WTC11 (cell line): ENCODE measurements at regions not wholly inside any gene's neighbourhood (a gene's known extent, or its start where the extent isn't known, plus 50 kb on each side); places are given as distances from the start of the nearest gene placed in this dataset.

Experiments
- ATAC-seq: fragments of 200-7000 bp; cut with Tn5 transposase; 2 replicates; pipeline ENCODE4 v1.10.0; 2021; ENCODE audit warnings: mild to moderate bottlenecking, moderate library complexity
- CTCF ChIA-PET: fragments of 300-600 bp; sonication (Branson Sonifier 250); formaldehyde crosslinking; loops from one replicate; lab custom pipeline; 2021; ENCODE audit warnings: antibody characterized with exemption; lab: Charles Lee
- POLR2A ChIA-PET: fragments of 350-600 bp; sonication (Branson Sonifier 250); formaldehyde crosslinking; loops from one replicate; lab custom pipeline; 2021; ENCODE audit warnings: antibody characterized with exemption; lab: Charles Lee
- DNase-seq: peaks from one replicate; pipeline ENCODE4 v3.0.0; 2021; ENCODE audit warnings: low spot score
- H3K27ac Mint-ChIP-seq: 2 replicates; pipeline ENCODE4 v1.8.0; 2021; ENCODE audit warnings: mixed read lengths
- H3K27me3 Mint-ChIP-seq: 2 replicates; pipeline ENCODE4 v1.8.0; 2021; ENCODE audit warnings: low read depth, mild to moderate bottlenecking, moderate library complexity, mixed read lengths
- H3K36me3 Mint-ChIP-seq: 2 replicates; pipeline ENCODE4 v1.8.0; 2021; ENCODE audit warnings: mixed read lengths
- H3K4me1 Mint-ChIP-seq: 2 replicates; pipeline ENCODE4 v1.8.0; 2022; ENCODE audit warnings: mixed read lengths
- H3K4me3 Mint-ChIP-seq: 2 replicates; pipeline ENCODE4 v1.8.0; 2021; ENCODE audit warnings: mild to moderate bottlenecking, moderate library complexity, mixed read lengths
- H3K9me3 Mint-ChIP-seq: 2 replicates; pipeline ENCODE4 v1.8.0; 2021; ENCODE audit warnings: mixed read lengths
- CBFB ChIP-seq: sonication (generic); formaldehyde crosslinking; IDR thresholded peaks from 2 replicates; pipeline ENCODE4 v1.8.1; 2022; ENCODE audit warnings: mild to moderate bottlenecking, low read depth, missing genetic modification reagents
- CREM ChIP-seq: sonication (generic); formaldehyde crosslinking; IDR thresholded peaks from 2 replicates; pipeline ENCODE4 v1.8.1; 2022; ENCODE audit warnings: mild to moderate bottlenecking, missing genetic modification reagents, moderate library complexity
- EMX1 ChIP-seq: fragments of 250-450 bp; sonication (Bioruptor Pico); IDR thresholded peaks from 2 replicates; pipeline ENCODE4 v1.8.0; 2021; ENCODE audit warnings: mild to moderate bottlenecking
- GABPB1 ChIP-seq: sonication (generic); formaldehyde crosslinking; IDR thresholded peaks from 2 replicates; pipeline ENCODE4 v1.8.1; 2023; ENCODE audit warnings: mild to moderate bottlenecking, missing genetic modification reagents
- KAT7 ChIP-seq: sonication (generic); formaldehyde crosslinking; IDR thresholded peaks from 2 replicates; pipeline ENCODE4 v1.8.1; 2023; ENCODE audit warnings: missing genetic modification reagents, mild to moderate bottlenecking, borderline replicate concordance
- NR2C2 ChIP-seq: sonication (generic); formaldehyde crosslinking; IDR thresholded peaks from 2 replicates; pipeline ENCODE4 v1.8.0; 2022; ENCODE audit warnings: mild to moderate bottlenecking, missing genetic modification reagents
- RELA ChIP-seq: sonication (generic); formaldehyde crosslinking; IDR thresholded peaks from 2 replicates; pipeline ENCODE4 v1.8.1; 2022; ENCODE audit warnings: missing genetic modification reagents, mild to moderate bottlenecking, borderline replicate concordance
- SOX15 ChIP-seq: fragments of 250-450 bp; sonication (Bioruptor Pico); IDR thresholded peaks from 2 replicates; pipeline ENCODE4 v1.9.0; 2021; ENCODE audit warnings: mild to moderate bottlenecking
- ZNF138 ChIP-seq: sonication (generic); formaldehyde crosslinking; conservative IDR thresholded peaks from 2 replicates; pipeline ENCODE4 v1.8.1; 2022; ENCODE audit warnings: mild to moderate bottlenecking, moderate library complexity, missing genetic modification reagents
- ZNF263 ChIP-seq: sonication (generic); formaldehyde crosslinking; IDR thresholded peaks from 2 replicates; pipeline ENCODE4 v1.8.1; 2022; ENCODE audit warnings: low read depth, mild to moderate bottlenecking, moderate library complexity, missing genetic modification reagents
- ZNF396 ChIP-seq: fragments of 250-450 bp; sonication (Bioruptor Pico); IDR thresholded peaks from 2 replicates; pipeline ENCODE4 v1.8.0; 2021; ENCODE audit warnings: mild to moderate bottlenecking, moderate library complexity, borderline replicate concordance
- ZNF423 ChIP-seq: fragments of 250-450 bp; sonication (Bioruptor Pico); IDR thresholded peaks from 2 replicates; pipeline ENCODE4 v2.1.2; 2022; ENCODE audit warnings: mild to moderate bottlenecking, moderate library complexity
- TF ChIP-seq, protein P1 (sequence below): sonication (generic); formaldehyde crosslinking; IDR thresholded peaks from 2 replicates; pipeline ENCODE4 v1.8.1; 2022; ENCODE audit warnings: mild to moderate bottlenecking, moderate library complexity, missing genetic modification reagents
- TF ChIP-seq, protein P2 (sequence below): sonication (generic); formaldehyde crosslinking; IDR thresholded peaks from 2 replicates; pipeline ENCODE4 v1.8.0; 2022; ENCODE audit warnings: mild to moderate bottlenecking, missing genetic modification reagents
- TF ChIP-seq, protein P3 (sequence below): fragments of 250-450 bp; sonication (Bioruptor Pico); IDR thresholded peaks from 2 replicates; pipeline ENCODE4 v1.9.0; 2021; ENCODE audit warnings: mild to moderate bottlenecking
- TF ChIP-seq, protein P4 (sequence below): sonication (generic); formaldehyde crosslinking; IDR thresholded peaks from 2 replicates; pipeline ENCODE4 v1.8.1; 2023; ENCODE audit warnings: mild to moderate bottlenecking, missing genetic modification reagents, borderline replicate concordance

DNA sequence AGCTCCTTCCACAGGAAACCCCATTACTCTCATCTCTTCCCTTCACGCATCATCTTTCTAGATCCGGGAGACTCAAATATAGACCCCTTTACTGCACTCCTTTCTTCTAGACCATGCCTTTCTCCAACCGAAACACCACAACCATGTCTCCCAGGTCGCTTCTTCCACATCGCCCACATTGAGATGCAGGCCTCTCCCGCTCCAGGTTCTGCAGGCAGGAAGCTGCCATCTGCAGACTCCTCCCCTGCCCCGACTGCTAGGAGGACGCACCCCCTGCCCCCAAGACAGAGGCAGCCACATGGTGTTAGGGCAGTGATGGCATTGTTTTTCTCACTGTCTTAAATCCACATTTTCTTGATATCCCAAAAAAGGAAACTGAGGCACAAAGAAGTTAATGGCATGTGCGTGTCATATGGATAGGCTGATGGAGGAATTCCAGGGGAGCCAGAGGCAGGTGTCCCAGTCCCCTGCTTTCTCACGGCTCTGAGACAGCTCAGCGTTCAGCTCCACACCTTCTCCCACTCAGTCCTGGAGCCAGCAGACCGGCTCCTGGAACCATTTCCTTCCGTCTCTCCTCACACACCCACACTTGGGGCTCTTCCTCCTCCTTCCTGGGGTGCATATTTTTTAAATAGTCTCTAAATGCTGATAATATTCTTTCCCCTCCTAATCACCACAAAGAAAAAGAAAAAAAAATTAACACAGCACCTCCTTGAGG lies 438.4 kb downstream of the EIPR1 start (continued):
- TF ChIP-seq, protein P1, sequence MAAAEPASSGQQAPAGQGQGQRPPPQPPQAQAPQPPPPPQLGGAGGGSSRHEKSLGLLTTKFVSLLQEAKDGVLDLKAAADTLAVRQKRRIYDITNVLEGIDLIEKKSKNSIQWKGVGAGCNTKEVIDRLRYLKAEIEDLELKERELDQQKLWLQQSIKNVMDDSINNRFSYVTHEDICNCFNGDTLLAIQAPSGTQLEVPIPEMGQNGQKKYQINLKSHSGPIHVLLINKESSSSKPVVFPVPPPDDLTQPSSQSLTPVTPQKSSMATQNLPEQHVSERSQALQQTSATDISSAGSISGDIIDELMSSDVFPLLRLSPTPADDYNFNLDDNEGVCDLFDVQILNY (CRISPR knock-in tag): no peak
- TF ChIP-seq KAT7 (CRISPR knock-in tag) (no peak), CBFB (no peak), ZNF138 (CRISPR knock-in tag) (no peak)
- TF ChIP-seq, protein P2, sequence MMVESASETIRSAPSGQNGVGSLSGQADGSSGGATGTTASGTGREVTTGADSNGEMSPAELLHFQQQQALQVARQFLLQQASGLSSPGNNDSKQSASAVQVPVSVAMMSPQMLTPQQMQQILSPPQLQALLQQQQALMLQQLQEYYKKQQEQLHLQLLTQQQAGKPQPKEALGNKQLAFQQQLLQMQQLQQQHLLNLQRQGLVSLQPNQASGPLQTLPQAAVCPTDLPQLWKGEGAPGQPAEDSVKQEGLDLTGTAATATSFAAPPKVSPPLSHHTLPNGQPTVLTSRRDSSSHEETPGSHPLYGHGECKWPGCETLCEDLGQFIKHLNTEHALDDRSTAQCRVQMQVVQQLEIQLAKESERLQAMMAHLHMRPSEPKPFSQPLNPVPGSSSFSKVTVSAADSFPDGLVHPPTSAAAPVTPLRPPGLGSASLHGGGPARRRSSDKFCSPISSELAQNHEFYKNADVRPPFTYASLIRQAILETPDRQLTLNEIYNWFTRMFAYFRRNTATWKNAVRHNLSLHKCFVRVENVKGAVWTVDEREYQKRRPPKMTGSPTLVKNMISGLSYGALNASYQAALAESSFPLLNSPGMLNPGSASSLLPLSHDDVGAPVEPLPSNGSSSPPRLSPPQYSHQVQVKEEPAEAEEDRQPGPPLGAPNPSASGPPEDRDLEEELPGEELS (CRISPR knock-in tag): no peak

DNA sequence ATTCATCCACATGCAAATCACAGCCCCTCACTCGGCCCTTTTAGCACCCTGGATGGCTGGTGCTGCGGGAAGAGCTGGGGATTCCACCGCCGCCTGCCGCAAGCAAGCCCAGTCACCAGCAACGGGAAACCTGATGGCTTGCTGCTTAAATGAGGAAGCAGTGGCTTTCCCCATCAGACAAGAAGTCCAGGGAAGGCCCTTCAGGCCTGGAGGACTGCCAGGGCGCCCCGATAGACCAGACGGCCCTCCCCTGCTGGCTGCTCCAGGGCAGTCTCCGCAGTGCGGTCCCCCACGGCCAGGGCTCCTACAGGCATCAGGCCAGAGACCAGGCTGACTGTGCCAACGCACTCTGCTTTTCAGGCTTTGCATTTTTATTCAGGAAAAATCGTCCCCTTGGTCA lies 439.1 kb downstream of the EIPR1 start:
- Mint-ChIP-seq H3K4me3 (no peak overlapping the region), H3K9me3 (peaks cover 17% of the 10 kb centered on the region)
- POLR2A ChIA-PET: no interaction called here
- TF ChIP-seq, protein P3, sequence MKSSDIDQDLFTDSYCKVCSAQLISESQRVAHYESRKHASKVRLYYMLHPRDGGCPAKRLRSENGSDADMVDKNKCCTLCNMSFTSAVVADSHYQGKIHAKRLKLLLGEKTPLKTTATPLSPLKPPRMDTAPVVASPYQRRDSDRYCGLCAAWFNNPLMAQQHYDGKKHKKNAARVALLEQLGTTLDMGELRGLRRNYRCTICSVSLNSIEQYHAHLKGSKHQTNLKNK: no peak
- TF ChIP-seq NR2C2 (CRISPR knock-in tag) (no peak), GABPB1 (no peak), ZNF396 (no peak), SOX15 (CRISPR knock-in tag) (no peak), KAT7 (CRISPR knock-in tag) (no peak), ZNF423 (CRISPR knock-in tag) (no peak), CREM (CRISPR knock-in tag) (no peak), RELA (no peak), EMX1 (CRISPR knock-in tag) (no peak), ZNF263 (CRISPR knock-in tag) (no peak)
- TF ChIP-seq, protein P1 (CRISPR knock-in tag): no peak
- TF ChIP-seq, protein P4, sequence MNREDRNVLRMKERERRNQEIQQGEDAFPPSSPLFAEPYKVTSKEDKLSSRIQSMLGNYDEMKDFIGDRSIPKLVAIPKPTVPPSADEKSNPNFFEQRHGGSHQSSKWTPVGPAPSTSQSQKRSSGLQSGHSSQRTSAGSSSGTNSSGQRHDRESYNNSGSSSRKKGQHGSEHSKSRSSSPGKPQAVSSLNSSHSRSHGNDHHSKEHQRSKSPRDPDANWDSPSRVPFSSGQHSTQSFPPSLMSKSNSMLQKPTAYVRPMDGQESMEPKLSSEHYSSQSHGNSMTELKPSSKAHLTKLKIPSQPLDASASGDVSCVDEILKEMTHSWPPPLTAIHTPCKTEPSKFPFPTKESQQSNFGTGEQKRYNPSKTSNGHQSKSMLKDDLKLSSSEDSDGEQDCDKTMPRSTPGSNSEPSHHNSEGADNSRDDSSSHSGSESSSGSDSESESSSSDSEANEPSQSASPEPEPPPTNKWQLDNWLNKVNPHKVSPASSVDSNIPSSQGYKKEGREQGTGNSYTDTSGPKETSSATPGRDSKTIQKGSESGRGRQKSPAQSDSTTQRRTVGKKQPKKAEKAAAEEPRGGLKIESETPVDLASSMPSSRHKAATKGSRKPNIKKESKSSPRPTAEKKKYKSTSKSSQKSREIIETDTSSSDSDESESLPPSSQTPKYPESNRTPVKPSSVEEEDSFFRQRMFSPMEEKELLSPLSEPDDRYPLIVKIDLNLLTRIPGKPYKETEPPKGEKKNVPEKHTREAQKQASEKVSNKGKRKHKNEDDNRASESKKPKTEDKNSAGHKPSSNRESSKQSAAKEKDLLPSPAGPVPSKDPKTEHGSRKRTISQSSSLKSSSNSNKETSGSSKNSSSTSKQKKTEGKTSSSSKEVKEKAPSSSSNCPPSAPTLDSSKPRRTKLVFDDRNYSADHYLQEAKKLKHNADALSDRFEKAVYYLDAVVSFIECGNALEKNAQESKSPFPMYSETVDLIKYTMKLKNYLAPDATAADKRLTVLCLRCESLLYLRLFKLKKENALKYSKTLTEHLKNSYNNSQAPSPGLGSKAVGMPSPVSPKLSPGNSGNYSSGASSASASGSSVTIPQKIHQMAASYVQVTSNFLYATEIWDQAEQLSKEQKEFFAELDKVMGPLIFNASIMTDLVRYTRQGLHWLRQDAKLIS (CRISPR knock-in tag): no peak
- TF ChIP-seq, all 79 proteins: peak for 0
- CTCF ChIA-PET: no interaction called here
- Mint-ChIP-seq H3K27ac (no peak overlapping the region), H3K27me3 (peaks cover 4% of the 10 kb centered on the region; the same call in 1 of the 2 replicates), H3K36me3 (0 out of 2 replicates have a peak, but pooled peaks cover 3% of the 10 kb centered on the region), H3K4me1 (peaks cover 10% of the 10 kb centered on the region)
- no peak for DNase-seq
- ATAC-seq: no peak
